Erythroblast (primary cell): ENCODE measurements at regions not wholly inside any gene's neighbourhood (a gene's known extent, or its start where the extent isn't known, plus 50 kb on each side); places are given as distances from the start of the nearest gene placed in this dataset.
"Not testable (repeated sequence)": the region's sequence is repeated elsewhere in the genome, so short reads cannot be mapped to it uniquely, and the experiment has no call there.

Source experiments
- DNase-seq, 2 experiments: peaks; one replicate each; lab custom pipeline; 2025; lab: John Stamatoyannopoulos, UW
- GATA1 ChIP-seq: IDR thresholded peaks from 2 replicates; pipeline ENCODE4 v1.6.1; 2011; ENCODE audit warnings: low read depth, mild to moderate bottlenecking, control low read depth, low read length, moderate library complexity
- POLR2A ChIP-seq: IDR thresholded peaks from 2 replicates; pipeline ENCODE4 v1.6.1; 2011; ENCODE audit warnings: mild to moderate bottlenecking, low read length

- no peak for TF ChIP-seq POLR2A
- no peak for TF ChIP-seq GATA1
- no peak for DNase-seq
Measured at GRCh38 chr1:213793482-213794067, 194.2 kb upstream of the PROX1 start.

- DNase-seq: no peak
- TF ChIP-seq GATA1 (no peak), POLR2A (no peak)
Measured at GRCh38 chr1:213796525-213796924, 191.2 kb upstream of the PROX1 start.

DNA sequence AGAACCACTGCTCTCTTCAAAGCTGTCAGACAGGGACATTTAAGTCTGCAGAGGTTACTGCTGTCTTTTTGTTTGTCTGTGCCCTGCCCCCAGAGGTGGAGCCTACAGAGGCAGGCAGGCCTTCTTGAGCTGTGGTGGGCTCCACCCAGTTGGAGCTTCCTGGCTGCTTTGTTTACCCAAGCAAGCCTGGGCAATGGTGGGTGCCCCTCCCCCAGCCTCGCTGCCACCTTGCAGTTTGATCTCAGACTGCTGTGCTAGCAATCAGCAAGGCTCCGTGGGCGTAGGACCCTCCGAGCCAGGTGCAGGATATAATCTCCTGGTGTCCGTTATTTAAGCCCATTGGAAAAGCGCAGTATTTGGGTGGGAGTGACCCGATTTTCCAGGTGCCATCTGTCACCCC is 179.5 kb upstream of the PROX1 start:
- not testable (repeated sequence) for DNase-seq

- DNase-seq: no peak
- TF ChIP-seq GATA1 (no peak), POLR2A (no peak)
Measured at GRCh38 chr1:213817156-213817555, 170.6 kb upstream of the PROX1 start.

DNA sequence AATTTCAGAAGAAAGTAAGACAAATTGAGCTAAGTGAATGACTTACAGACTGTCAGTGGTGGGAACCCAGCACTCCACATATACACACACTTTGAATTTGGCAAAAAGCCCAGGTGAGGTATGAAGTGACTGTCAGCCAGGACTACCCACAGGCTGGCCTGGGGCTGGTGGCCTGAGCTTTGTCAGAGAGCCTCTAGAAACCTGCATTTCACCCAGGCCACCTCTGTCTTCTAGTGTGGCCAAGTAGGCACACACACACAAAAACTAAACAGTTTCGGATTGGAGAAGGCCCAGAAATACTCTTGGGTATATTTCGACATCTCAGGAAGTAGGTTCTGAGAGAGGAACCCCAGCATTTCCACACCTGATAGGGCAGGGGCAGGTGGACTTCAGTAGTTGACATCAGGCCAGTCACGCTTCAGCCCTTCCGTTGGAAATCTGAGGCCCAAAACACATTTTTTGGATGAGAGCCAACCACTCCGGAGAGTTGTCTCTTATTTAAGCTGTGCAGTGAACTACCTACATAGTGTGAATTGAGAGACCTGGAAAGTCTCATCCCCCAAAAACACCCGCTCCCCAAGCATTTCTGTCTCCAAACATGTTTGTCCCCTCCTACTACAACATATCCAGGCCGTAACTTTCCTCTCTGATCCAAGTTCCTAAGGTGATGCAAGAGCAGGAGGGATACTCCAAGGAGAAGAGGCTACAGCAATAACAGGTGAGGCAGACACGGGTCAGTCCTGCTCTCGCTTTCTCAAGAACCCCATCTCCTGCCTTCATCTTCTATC is 167.2 kb upstream of the PROX1 start:
- TF ChIP-seq POLR2A: no peak
- TF ChIP-seq GATA1: no peak

DNA sequence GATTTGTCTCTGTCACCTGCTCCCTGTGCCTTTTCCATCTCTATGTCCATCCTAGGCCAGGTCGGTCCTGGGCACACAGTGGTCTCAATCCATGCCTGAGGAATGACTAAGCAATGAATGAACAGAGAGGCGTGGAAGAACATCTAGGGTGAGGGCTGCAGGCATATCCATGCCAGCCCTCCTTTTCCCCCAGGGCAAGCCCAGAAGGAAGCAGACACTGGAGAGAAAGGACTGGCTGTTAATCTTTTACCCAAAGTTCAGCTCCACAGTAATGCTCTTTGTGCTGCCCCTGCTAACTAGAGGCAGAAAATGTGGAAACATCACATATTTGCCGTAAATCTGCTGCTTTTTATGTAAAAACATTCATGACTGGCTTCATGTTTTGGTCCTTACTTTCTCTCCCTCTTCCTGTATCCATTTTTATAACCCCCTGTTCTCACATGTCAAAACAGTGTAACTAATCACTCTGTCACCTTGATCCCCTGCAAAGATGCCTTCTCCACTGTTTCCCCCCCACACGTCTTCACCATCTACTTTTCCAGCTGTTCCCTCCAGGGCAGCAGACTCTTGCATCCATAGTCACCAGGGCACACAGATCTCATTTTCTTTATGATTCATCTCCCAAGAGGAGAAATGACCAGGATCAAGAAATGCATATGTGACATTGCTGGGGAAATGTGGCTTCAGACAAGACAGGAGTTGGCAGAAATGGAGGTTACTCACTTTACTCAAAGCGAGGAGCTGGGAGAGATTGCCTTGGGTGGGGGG is 166.4 kb upstream of the PROX1 start:
- DNase-seq: no peak
- TF ChIP-seq POLR2A: no peak
- TF ChIP-seq GATA1: no peak

More for the DNA sequence above, 167.2 kb upstream of the PROX1 start:
- DNase-seq: peak in 1 of 2 experiments; percentile 1

DNA sequence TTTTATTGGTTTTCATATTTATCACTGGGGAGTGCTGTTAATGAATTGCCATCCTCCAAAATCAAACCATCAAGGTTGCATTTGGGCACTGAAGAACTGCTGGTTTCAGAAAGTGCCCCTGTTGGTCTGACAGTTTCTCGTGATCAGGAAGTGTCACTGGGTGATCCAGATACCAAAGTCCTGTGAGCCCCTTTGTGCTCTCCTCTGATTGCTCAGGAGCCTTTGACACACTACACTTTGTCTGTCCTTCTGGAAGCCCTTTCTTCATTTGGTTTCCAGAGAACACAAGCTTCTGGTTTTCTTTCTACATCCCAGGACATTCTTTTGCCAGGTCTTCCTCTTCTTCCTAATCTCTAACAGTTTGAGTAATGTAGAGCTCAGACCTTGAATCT is 165.8 kb upstream of the PROX1 start:
- TF ChIP-seq GATA1: no peak
- TF ChIP-seq POLR2A: no peak
- no peak for DNase-seq

GRCh38 chr1:213826891-213827290 is 160.9 kb upstream of the PROX1 start:
- no peak for DNase-seq
- TF ChIP-seq GATA1 (no peak), POLR2A (no peak)

GRCh38 chr1:213828867-213829266 is 158.9 kb upstream of the PROX1 start:
- no peak for DNase-seq
- TF ChIP-seq POLR2A (no peak), GATA1 (no peak)

GRCh38 chr1:213829780-213830179 is 158.0 kb upstream of the PROX1 start:
- TF ChIP-seq GATA1 (no peak), POLR2A (no peak)
- no peak for DNase-seq

- no peak for DNase-seq
- TF ChIP-seq POLR2A: no peak
- no peak for TF ChIP-seq GATA1
Measured at GRCh38 chr1:213830371-213830770, 157.4 kb upstream of the PROX1 start.

GRCh38 chr1:213840575-213840974 is 147.2 kb upstream of the PROX1 start:
- TF ChIP-seq GATA1 (no peak), POLR2A (no peak)
- DNase-seq: no peak

DNA sequence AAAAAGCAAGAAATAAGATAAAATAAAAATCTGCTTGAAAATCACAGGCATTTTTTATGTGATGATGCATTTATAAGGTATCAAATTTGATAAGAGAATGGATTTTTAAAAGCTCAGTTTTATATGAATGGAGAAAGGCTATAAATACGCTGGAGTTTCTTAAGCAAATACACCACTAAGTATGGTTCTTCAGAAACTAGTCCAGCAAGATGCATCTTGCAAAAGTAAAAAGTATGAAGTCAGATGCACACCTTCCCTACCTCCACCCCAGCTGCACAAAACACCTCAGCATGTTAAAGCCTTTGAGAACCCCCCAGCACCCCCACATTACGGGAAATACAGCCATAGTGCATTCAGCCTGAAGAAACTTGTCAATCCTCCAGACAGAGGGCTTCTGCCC is 143.1 kb upstream of the PROX1 start:
- DNase-seq: no peak
- TF ChIP-seq POLR2A: no peak
- no peak for TF ChIP-seq GATA1

DNA sequence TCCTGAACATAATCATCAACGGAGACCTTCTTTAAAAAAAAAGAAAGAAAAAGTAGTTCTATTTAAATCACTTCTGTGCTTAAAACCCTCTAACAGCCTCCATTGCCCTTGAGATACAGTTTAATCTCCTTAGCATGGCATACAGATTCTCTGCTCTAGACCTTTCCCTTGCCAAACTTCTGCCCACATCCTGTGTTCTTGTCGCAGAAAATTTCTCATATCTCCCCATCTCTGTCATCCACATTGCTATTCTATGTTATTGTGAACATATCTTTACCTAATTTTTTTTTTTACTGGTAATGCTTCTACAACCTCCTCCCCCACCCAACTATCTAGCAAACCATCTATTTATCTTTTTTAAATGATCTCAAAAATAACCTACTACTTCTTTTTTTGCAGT is 135.7 kb upstream of the PROX1 start:
- no peak for TF ChIP-seq POLR2A
- no peak for TF ChIP-seq GATA1
- no peak for DNase-seq
